ENCODE measurements at regions not wholly inside any gene's neighbourhood (a gene's known extent, or its start where the extent isn't known, plus 50 kb on each side); places are given as distances from the start of the nearest gene placed in this dataset.

- no peak for ATAC-seq (replicated peaks)
- no peak overlapping the region for H3K27ac Mint-ChIP-seq
- no peak for DNase-seq
- H3K4me1 Mint-ChIP-seq, result no peaks in the 10 kb centered on the region
- H3K27me3 Mint-ChIP-seq, result no peaks in the 10 kb centered on the region
- no peaks in the 10 kb centered on the region for H3K36me3 Mint-ChIP-seq
- H3K9me3 Mint-ChIP-seq, result no peaks in the 10 kb centered on the region
- no peak overlapping the region for H3K4me3 Mint-ChIP-seq
Observed at GRCh38 chr13:73215823-73216222, 157.0 kb downstream of the KLF5 start.

GRCh38 chr13:73212482-73212881 is 153.7 kb downstream of the KLF5 start:
- DNase-seq (no peak), ATAC-seq (replicated peaks) (no peak)
- H3K36me3 Mint-ChIP-seq, result no peaks in the 10 kb centered on the region
- peaks cover 0 to 3% of the 10 kb centered on the region in 2 donors for H3K9me3 Mint-ChIP-seq
- H3K27me3 Mint-ChIP-seq, result no peaks in the 10 kb centered on the region
- no peak overlapping the region for H3K4me3 Mint-ChIP-seq
- no peaks in the 10 kb centered on the region for H3K4me1 Mint-ChIP-seq
- H3K27ac Mint-ChIP-seq, result no peak overlapping the region

GRCh38 chr13:73210218-73210883 is 151.5 kb downstream of the KLF5 start:
- Mint-ChIP-seq H3K4me1 (no peaks in the 10 kb centered on the region), H3K9me3 (peaks cover 0 to 3% of the 10 kb centered on the region in 2 donors), H3K27me3 (no peaks in the 10 kb centered on the region), H3K27ac (no peak overlapping the region), H3K4me3 (no peak overlapping the region), H3K36me3 (no peaks in the 10 kb centered on the region)
- DNase-seq (no peak), ATAC-seq (replicated peaks) (no peak)

GRCh38 chr13:73204952-73205351 is 146.1 kb downstream of the KLF5 start:
- no peak for ATAC-seq (replicated peaks)
- peaks cover 0 to 3% of the 10 kb centered on the region in 2 donors for H3K9me3 Mint-ChIP-seq
- DNase-seq, result no peak
- no peak overlapping the region for H3K4me3 Mint-ChIP-seq
- peaks cover 0 to 3% of the 10 kb centered on the region in 2 donors for H3K27me3 Mint-ChIP-seq
- no peak overlapping the region for H3K27ac Mint-ChIP-seq
- H3K36me3 Mint-ChIP-seq, result no peaks in the 10 kb centered on the region
- H3K4me1 Mint-ChIP-seq, result no peaks in the 10 kb centered on the region

- Mint-ChIP-seq H3K36me3 (no peaks in the 10 kb centered on the region), H3K27me3 (peaks cover 0 to 3% of the 10 kb centered on the region in 2 donors), H3K27ac (no peak overlapping the region), H3K4me3 (no peak overlapping the region), H3K9me3 (no peaks in the 10 kb centered on the region), H3K4me1 (no peaks in the 10 kb centered on the region)
- ATAC-seq (replicated peaks), result no peak
- no peak for DNase-seq
Observed at GRCh38 chr13:73201626-73202025, 142.8 kb downstream of the KLF5 start.

GRCh38 chr13:73198991-73199411 is 140.2 kb downstream of the KLF5 start:
- Mint-ChIP-seq H3K9me3 (peaks cover 0 to 3% of the 10 kb centered on the region in 2 donors), H3K27ac (no peak overlapping the region), H3K27me3 (peaks cover 0 to 3% of the 10 kb centered on the region in 2 donors), H3K36me3 (no peaks in the 10 kb centered on the region), H3K4me1 (no peaks in the 10 kb centered on the region), H3K4me3 (no peak overlapping the region)
- no peak for ATAC-seq (replicated peaks)
- no peak for DNase-seq

- DNase-seq (no peak), ATAC-seq (replicated peaks) (no peak)
- H3K27me3 Mint-ChIP-seq, result no peaks in the 10 kb centered on the region
- H3K27ac Mint-ChIP-seq, result no peak overlapping the region
- H3K9me3 Mint-ChIP-seq, result peaks cover 0 to 3% of the 10 kb centered on the region in 2 donors
- no peaks in the 10 kb centered on the region for H3K4me1 Mint-ChIP-seq
- H3K36me3 Mint-ChIP-seq, result no peaks in the 10 kb centered on the region
- H3K4me3 Mint-ChIP-seq, result no peak overlapping the region
Observed at GRCh38 chr13:73195091-73195490, 136.3 kb downstream of the KLF5 start.

- Mint-ChIP-seq H3K9me3 (peaks cover 0 to 3% of the 10 kb centered on the region in 2 donors), H3K4me3 (no peak overlapping the region), H3K36me3 (no peaks in the 10 kb centered on the region), H3K27ac (no peak overlapping the region), H3K4me1 (no peaks in the 10 kb centered on the region), H3K27me3 (no peaks in the 10 kb centered on the region)
- DNase-seq (no peak), ATAC-seq (replicated peaks) (no peak)
Observed at GRCh38 chr13:73194310-73194709, 135.5 kb downstream of the KLF5 start.

- H3K27me3 Mint-ChIP-seq, result no peaks in the 10 kb centered on the region
Observed at GRCh38 chr13:73193554-73193953, 134.7 kb downstream of the KLF5 start.

GRCh38 chr13:73190477-73190876 is 131.7 kb downstream of the KLF5 start:
- DNase-seq, result no peak
- Mint-ChIP-seq H3K36me3 (no peaks in the 10 kb centered on the region), H3K27ac (no peak overlapping the region), H3K4me1 (no peaks in the 10 kb centered on the region), H3K4me3 (no peak overlapping the region), H3K27me3 (no peaks in the 10 kb centered on the region), H3K9me3 (peaks cover 5 to 6% of the 10 kb centered on the region in 2 donors)
- no peak for ATAC-seq (replicated peaks)

More at GRCh38 chr13:73193554-73193953, 134.7 kb downstream of the KLF5 start:
- no peak for ATAC-seq (replicated peaks)
- no peak for DNase-seq
- Mint-ChIP-seq H3K4me3 (no peak overlapping the region), H3K9me3 (peaks cover 0 to 3% of the 10 kb centered on the region in 2 donors), H3K36me3 (no peaks in the 10 kb centered on the region), H3K4me1 (no peaks in the 10 kb centered on the region), H3K27ac (no peak overlapping the region)

GRCh38 chr13:73189776-73190175 is 131.0 kb downstream of the KLF5 start:
- DNase-seq (no peak), ATAC-seq (replicated peaks) (no peak)
- H3K4me1 Mint-ChIP-seq, result no peaks in the 10 kb centered on the region
- no peak overlapping the region for H3K27ac Mint-ChIP-seq
- no peaks in the 10 kb centered on the region for H3K27me3 Mint-ChIP-seq
- H3K9me3 Mint-ChIP-seq, result peaks cover 5 to 6% of the 10 kb centered on the region in 2 donors
- no peak overlapping the region for H3K4me3 Mint-ChIP-seq
- no peaks in the 10 kb centered on the region for H3K36me3 Mint-ChIP-seq

- no peak for DNase-seq
- H3K9me3 Mint-ChIP-seq, result peaks cover 5 to 6% of the 10 kb centered on the region in 2 donors
- ATAC-seq (replicated peaks), result no peak
- no peaks in the 10 kb centered on the region for H3K4me1 Mint-ChIP-seq
- H3K36me3 Mint-ChIP-seq, result no peaks in the 10 kb centered on the region
- no peak overlapping the region for H3K27ac Mint-ChIP-seq
- H3K4me3 Mint-ChIP-seq, result no peak overlapping the region
- H3K27me3 Mint-ChIP-seq, result no peaks in the 10 kb centered on the region
Observed at GRCh38 chr13:73189362-73189761, 130.6 kb downstream of the KLF5 start.

GRCh38 chr13:73187106-73187505 is 128.3 kb downstream of the KLF5 start:
- Mint-ChIP-seq H3K4me1 (no peaks in the 10 kb centered on the region), H3K9me3 (peaks cover 5 to 7% of the 10 kb centered on the region in 2 donors), H3K27ac (no peak overlapping the region), H3K4me3 (no peak overlapping the region), H3K36me3 (no peaks in the 10 kb centered on the region), H3K27me3 (no peaks in the 10 kb centered on the region)
- ATAC-seq (replicated peaks) (no peak), DNase-seq (no peak)

GRCh38 chr13:73179650-73180274 is 121.0 kb downstream of the KLF5 start:
- Mint-ChIP-seq H3K4me1 (no peaks in the 10 kb centered on the region), H3K36me3 (no peaks in the 10 kb centered on the region), H3K27me3 (no peaks in the 10 kb centered on the region)

GRCh38 chr13:73177916-73178565 is 119.2 kb downstream of the KLF5 start:
- Mint-ChIP-seq H3K4me1 (no peaks in the 10 kb centered on the region), H3K27ac (no peak overlapping the region), H3K27me3 (no peaks in the 10 kb centered on the region), H3K4me3 (no peak overlapping the region), H3K9me3 (peaks cover 0 to under 1% of the 10 kb centered on the region in 2 donors), H3K36me3 (no peaks in the 10 kb centered on the region)
- ATAC-seq (replicated peaks) (no peak), DNase-seq (no peak)

More at GRCh38 chr13:73179650-73180274, 121.0 kb downstream of the KLF5 start:
- no peak overlapping the region for H3K27ac Mint-ChIP-seq
- H3K4me3 Mint-ChIP-seq, result no peak overlapping the region
- no peak for ATAC-seq (replicated peaks)
- no peak for DNase-seq
- peaks cover 0 to 4% of the 10 kb centered on the region in 2 donors for H3K9me3 Mint-ChIP-seq

All from stimulated activated naive B cell treated with anti-CD40 and anti-IgM and Interleukin-4, amounts not matched to agents 10 μg/mL and 1 μg/mL and 100 μg/mL, for 72 hours (primary cell).